Inflammatory macrophage treated with lipopolysaccharide for 1 hour (primary cell): ENCODE measurements at regions not wholly inside any gene's neighbourhood (a gene's known extent, or its start where the extent isn't known, plus 50 kb on each side); places are given as distances from the start of the nearest gene placed in this dataset.
"Not testable (repeated sequence)": the region's sequence is repeated elsewhere in the genome, so short reads cannot be mapped to it uniquely, and the experiment has no call there.

Experiments used
- DNase-seq, 2 donors: peaks; one replicate each; pipeline ENCODE4 v3.0.0-alpha.2; 2020 to 2022

GRCh38 chr9:119712325-119712724 is 343.1 kb upstream of the BRINP1 start:
- no peak for DNase-seq

GRCh38 chr9:119709431-119709830 is 340.2 kb upstream of the BRINP1 start:
- no peak for DNase-seq

DNA sequence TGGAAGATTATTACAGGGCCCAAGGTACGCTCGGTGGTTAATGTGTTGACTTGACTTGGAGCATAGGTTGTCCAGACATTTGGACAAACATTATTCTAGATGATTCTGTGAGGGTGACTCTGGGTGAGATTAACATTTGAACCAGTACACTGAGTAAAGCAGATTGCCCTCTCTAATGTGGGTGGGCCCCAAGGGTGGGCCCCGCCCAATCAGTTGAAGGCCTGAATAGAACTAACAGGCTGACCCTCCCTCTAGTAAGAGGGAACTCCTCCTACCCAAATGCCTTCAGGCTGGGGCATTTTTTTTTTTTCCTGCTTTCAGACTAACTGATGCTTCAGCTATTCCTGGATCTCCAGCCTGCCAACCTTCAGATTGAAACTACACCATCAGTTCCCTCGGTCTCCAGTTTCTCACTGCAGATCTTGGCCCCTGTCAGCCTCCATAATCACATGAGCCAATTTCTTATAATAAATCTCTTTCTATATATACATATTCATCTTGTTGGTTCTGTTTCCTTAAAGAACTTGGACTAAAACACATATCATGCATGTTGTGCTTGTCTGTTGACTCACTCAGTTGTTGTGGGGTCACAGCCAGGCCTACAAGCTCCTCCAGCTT is 338.1 kb upstream of the BRINP1 start:
- DNase-seq: no peak

DNA sequence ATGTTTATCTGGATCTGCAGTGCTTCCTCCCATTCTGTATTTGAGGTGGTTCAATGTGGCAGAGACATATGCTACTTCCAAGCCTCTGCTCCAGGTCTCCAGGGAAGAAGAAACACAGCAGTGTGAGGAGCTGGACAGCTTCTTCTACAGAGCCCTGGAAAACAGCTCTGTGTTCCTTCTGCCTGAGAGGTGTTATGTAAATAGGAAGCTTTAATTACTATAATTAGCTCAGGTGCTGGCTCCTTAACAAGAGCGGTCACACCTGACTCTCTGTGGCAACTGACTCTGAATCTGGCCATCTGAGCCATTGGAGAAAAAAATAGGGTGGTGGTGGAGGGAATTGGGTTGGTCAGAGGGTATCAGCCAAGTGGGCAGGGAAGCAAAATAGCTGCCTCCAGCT is 332.4 kb upstream of the BRINP1 start:
- no peak for DNase-seq

DNA sequence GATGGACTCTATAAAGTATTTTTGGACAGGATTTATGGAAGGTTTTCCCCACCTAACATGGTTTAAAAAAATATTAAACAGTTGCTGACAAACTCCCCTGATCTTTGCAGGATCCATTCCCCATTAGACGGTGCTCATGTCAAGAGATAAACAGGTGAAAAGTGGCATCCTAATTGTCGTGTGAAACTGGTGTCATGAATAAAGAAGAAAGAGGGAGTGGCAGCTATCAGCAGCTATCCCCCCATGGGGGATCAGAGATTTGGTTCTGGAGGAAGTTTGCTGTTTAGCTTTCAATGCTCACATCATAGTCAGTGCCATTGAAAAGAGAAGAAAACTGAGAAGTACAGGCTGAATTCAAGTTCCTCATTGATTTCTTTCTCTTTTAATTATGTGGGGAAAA is 329.3 kb upstream of the BRINP1 start:
- DNase-seq: no peak

DNA sequence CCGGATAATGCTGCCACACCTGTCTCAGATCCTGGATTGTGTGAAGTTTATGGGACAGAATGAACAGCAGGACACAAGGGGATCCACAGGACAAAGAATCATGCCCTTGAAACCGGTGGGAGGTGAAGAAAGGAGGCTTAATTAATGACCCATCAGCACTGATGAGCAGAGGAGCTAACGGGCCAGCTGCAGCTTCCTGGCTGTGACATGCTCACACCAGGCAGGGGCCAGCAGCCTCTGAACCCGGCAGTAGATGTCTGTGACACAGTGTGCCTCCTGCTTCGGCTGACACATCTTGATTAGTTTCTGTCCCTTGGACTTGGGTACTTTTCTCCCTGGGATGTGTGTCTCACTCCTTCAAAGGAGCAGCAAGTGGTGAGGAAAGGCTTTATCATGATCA is 328.8 kb upstream of the BRINP1 start:
- DNase-seq: no peak

GRCh38 chr9:119689879-119690278 is 320.6 kb upstream of the BRINP1 start:
- no peak for DNase-seq

DNA sequence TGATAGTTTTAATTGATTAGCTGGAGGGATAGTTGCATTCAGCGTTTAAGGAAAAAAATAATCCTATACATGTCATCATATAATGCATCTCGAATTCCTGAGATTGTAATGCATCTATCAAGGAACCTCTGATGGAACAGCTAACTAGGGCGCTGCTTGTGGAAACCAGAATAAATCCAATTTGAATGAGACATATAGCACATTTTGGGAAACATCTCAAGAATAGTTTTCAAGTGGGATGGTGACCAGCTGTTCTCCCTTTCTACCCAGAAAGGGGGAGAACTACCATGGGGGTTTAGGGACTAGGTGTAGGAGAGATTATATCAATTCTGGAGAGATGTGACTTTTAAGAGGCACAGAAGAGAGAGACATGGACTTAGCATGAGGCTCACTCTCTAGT is 319.3 kb upstream of the BRINP1 start:
- no peak for DNase-seq

- no peak for DNase-seq
Observed at GRCh38 chr9:119677811-119678505, 308.7 kb upstream of the BRINP1 start.

GRCh38 chr9:119675951-119676350 is 306.7 kb upstream of the BRINP1 start:
- DNase-seq: no peak

DNA sequence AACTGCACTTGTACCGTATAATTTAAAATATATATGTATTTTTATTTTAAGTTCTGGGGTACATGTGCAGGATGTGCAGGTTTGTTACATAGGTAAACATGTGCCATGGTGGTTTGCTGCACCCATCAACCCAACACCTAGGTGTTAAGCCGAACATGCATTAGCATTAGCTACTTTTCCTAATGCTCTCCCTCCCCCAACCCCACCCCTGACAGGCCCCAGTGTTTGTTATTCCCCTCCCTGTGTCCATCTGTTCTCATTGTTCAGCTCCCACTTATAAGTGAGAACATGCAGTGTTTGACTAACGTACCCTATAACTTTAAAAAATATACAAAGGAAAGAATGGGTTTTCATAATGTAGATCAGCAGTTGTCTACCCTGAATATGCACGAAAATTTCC is 303.5 kb upstream of the BRINP1 start:
- DNase-seq: not testable (repeated sequence)

DNA sequence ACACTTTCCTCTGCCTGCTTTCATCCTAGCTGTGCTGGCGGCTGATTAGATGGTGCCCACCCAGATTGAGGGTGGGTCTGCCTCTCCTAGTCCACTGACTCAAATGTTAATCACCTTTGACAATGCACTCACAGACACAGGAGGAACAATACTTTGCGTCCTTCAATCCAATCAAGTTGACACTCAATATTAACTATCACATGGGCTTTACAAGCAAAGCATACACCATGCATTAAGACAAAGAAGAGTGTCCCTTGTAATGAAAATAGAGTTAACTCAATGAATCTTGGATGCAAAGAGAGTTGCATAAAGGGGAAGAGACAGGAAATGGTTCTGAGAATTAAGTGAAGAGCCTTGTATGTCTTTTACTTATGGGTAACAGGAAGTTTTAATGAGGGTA is 298.7 kb upstream of the BRINP1 start:
- DNase-seq: no peak

- DNase-seq: no peak
Observed at GRCh38 chr9:119667163-119667562, 297.9 kb upstream of the BRINP1 start.

GRCh38 chr9:119662329-119662728 is 293.1 kb upstream of the BRINP1 start:
- no peak for DNase-seq

- DNase-seq: no peak
Observed at GRCh38 chr9:119652931-119653330, 283.7 kb upstream of the BRINP1 start.

DNA sequence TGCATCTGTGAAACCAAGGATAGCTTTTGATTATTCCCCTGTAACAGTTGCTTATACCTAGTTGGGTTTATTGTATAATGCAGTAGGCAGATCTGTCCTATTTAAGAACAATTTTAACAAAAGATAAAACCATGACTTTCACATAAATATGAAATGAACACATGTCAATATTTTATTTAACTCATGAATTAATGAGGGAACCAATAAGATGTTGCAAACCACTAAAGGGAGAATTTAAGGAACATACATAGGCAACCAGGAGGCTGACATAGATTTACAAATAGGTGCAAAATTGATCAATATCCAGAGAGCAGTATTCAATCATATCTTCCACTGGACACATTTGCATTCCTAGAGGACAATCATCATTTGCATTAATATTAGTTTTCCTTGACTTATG is 280.0 kb upstream of the BRINP1 start:
- DNase-seq: no peak

DNA sequence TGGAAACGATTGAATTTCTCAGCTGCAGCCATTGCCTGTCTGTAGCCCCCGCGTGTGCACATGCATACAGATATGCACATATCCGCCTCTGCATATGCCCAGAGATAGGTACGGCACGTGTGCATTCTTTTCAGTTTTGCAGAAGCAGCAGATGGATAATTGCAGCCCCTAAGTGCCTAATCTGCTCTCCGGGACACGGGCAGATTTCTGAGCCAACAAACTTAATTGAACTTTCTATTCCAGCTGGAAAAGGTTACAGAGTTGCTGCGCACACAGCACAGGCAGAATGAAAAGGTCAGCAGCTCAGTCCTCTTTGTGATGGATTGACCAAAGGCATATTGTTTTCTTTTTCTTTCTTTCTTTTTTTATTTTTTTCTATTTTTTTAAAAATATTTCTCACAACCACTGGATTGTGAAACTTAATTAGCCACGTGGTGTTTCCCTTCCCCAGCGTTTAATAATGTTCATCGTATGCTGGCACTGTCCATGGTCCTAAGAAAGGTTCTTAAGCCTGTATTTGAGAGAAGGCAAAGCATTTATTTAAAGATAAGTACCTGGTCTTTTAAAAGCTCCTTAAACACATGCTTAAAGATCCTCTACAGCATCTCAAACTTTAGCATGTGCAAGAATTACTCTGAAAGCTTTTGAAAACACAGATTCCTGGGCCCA is 270.2 kb upstream of the BRINP1 start:
- no peak for DNase-seq

- DNase-seq: no peak
Observed at GRCh38 chr9:119634006-119634405, 264.8 kb upstream of the BRINP1 start.

- DNase-seq: no peak
Observed at GRCh38 chr9:119611565-119611964, 242.3 kb upstream of the BRINP1 start.

DNA sequence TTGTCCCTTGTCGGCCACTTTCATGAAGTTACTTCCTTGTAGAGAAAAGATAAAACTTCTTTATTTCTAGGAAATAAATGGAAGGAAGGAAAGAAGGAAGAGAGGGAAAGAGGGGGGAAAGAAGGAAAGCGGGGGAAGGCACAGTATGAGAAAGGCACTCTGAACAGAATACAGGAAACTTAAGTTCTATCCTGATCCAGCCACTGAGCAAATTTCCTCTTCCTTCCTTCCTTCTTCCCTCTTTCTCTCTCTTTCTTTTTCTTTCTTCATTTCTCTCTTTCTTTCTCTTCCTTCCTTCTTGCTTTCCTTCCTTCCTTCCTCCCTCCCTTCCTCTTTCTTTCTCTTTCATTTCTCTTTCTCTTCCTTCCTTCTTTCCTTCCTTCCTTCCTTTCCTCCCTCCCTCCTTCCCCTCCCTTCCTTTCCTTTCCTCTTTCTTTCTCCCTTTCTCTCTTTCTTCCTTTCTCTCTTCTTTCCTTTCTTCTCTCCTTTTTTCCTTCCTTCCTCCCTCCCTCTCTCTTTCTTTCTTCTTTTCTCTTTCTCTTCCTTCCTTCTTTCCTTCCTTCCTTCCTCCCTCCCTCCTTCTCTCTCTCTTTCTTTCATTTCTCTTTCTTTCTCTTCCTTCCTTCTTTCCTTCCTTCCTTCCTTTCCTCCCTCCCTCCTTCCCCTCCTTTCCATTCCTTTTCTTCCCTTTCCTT is 240.2 kb upstream of the BRINP1 start:
- no peak for DNase-seq

GRCh38 chr9:119601632-119602031 is 232.4 kb upstream of the BRINP1 start:
- DNase-seq: no peak

GRCh38 chr9:119597499-119597898 is 228.3 kb upstream of the BRINP1 start:
- DNase-seq: no peak

DNA sequence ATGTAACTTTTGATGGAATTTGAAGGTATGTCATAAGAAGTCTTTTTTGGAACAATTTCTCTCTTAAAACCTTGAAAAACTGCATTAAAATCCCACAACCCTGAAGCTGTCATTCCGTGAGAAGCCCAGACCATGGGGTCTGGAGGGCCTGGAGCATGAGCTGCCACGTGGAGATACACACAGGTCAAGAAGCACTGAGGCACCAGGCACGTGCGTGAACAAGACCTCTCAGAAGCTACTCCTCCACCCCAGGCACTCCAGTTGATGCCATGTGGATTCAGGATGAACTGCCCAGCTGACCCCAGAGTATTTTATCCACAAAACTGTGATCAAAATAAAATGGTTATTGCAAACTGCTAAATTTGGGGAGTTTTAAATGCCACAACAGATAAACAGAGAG is 227.5 kb upstream of the BRINP1 start:
- DNase-seq: no peak
